Thoracic aorta (tissue), 2 donors: ENCODE measurements at regions not wholly inside any gene's neighbourhood (a gene's known extent, or its start where the extent isn't known, plus 50 kb on each side); places are given as distances from the start of the nearest gene placed in this dataset.

Source experiments
- ATAC-seq: fragments of 150-250 bp; one replicate; pipeline ENCODE4 v1.8.0; 2017; ENCODE audit warnings: low read depth; ENCODE audit not compliant: insufficient number of reproducible peaks, low FRiP score
- DNase-seq: peaks from one replicate; pipeline ENCODE4 v3.0.0-alpha.2; 2020; ENCODE audit warnings: low spot score
- H3K27ac ChIP-seq, 2 donors: fragments of 200-600 bp; sonication (generic); 1 replicate in 1 of 2; 2 replicates in 1 of 2; pipeline ENCODE4 v1.5.1; 2016; ENCODE audit warnings: mild to moderate bottlenecking in 2 of 2, moderate library complexity in 2 of 2
- H3K27me3 ChIP-seq: fragments of 200-600 bp; sonication (generic); replicated peaks from 2 replicates; pipeline ENCODE4 v1.6.0; 2016; ENCODE audit warnings: mild to moderate bottlenecking; ENCODE audit not compliant: insufficient read depth
- H3K36me3 ChIP-seq: fragments of 200-600 bp; sonication (generic); one replicate; pipeline ENCODE4 v1.5.1; 2016
- H3K4me1 ChIP-seq, 2 donors: fragments of 200-600 bp; sonication (generic); 1 replicate in 1 of 2; 2 replicates in 1 of 2; pipeline versions ENCODE4 v1.5.1 to v1.6.0; 2016; ENCODE audit warnings: low read depth in 2 of 2, mild to moderate bottlenecking in 1 of 2; ENCODE audit not compliant: control insufficient read depth in 1 of 2
- H3K4me3 ChIP-seq: fragments of 200-600 bp; sonication (generic); 2 replicates; pipeline ENCODE4 v1.5.1; 2016; ENCODE audit warnings: mild to moderate bottlenecking
- H3K9me3 ChIP-seq: fragments of 200-600 bp; sonication (generic); 2 replicates; pipeline ENCODE4 v1.5.1; 2016
- CTCF ChIP-seq: fragments of 200-600 bp; sonication (generic); IDR thresholded peaks from one replicate; pipeline ENCODE4 v1.5.1; 2019; ENCODE audit warnings: antibody characterized with exemption

DNA sequence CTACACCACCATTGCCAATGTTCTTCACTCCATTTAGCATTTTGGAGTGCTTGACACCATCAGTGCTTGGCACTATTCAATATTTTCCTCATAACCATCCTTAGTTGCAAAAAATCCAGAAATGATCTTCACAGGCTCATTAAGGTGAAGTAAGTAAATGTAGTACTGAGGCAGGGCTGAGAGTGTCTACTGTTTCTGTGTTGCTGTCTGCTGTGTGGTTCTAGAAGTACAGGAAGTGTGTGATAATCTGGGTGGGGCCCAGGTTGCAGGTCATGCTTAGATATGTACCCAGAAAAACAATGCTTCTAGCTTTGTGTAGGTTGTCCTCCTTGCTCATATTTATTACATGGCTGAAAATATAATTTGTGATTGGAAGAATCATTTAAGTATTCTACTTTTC lies 411.8 kb upstream of the CCDC179 start:
- Histone ChIP-seq H3K9me3 (no peaks in the 10 kb centered on the region), H3K4me3 (no peak overlapping the region), H3K4me1 (no peaks in the 10 kb centered on the region), H3K36me3 (no peaks in the 10 kb centered on the region), H3K27ac (no peak overlapping the region), H3K27me3 (no peaks in the 10 kb centered on the region)
- no peak for TF ChIP-seq CTCF
- DNase-seq (no peak), ATAC-seq (no peak)

DNA sequence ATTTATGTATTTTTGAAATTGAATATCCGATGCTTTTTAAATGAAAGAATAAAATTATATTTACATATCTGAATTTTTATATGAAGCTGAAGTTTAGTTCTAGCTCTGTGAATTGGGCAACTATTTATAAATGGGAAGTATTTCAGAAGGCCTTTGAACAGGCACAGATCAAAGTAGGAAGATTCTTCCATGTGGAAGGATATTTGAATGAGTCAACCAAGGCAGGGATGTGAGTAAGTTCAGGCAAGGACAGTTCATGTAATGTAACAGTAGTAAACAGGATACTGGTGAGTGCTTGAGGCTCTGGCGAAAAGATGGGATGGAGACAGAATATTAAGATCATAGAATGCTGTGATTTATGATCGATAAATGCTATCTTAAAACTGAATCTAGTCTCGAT lies 417.8 kb upstream of the CCDC179 start:
- Histone ChIP-seq H3K9me3 (no peaks in the 10 kb centered on the region), H3K27ac (no peak overlapping the region), H3K4me1 (no peaks in the 10 kb centered on the region), H3K36me3 (no peaks in the 10 kb centered on the region), H3K4me3 (no peak overlapping the region), H3K27me3 (no peaks in the 10 kb centered on the region)
- DNase-seq (no peak), ATAC-seq (no peak)
- TF ChIP-seq CTCF, result no peak

DNA sequence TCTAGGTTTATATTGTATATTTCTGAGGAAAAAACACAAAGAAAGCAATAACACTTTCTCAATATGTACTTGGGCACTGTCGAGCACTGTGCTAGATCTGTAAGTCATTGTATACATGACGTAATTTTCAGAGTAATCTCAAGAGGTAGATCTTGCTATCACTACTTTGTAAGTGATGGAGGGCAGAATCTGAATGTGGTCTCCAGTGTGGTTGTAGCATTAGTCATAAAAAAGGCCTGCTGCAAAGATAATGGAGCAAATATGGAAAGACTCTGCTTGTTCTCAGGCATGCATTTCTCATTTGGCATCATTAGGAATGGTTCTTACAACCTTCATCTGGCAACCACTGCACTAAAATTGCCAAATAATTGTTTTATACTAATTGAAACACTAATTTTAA lies 419.8 kb upstream of the CCDC179 start:
- Histone ChIP-seq H3K4me1 (no peaks in the 10 kb centered on the region), H3K27me3 (no peaks in the 10 kb centered on the region), H3K36me3 (no peaks in the 10 kb centered on the region), H3K4me3 (no peak overlapping the region), H3K27ac (no peak overlapping the region), H3K9me3 (no peaks in the 10 kb centered on the region)
- DNase-seq (no peak), ATAC-seq (no peak)
- TF ChIP-seq CTCF, result no peak

GRCh38 chr11:23283666-23284065 lies 423.4 kb upstream of the CCDC179 start:
- DNase-seq (no peak), ATAC-seq (no peak)
- TF ChIP-seq CTCF, result no peak
- Histone ChIP-seq H3K9me3 (no peaks in the 10 kb centered on the region), H3K27ac (no peak overlapping the region), H3K36me3 (no peaks in the 10 kb centered on the region), H3K4me1 (no peaks in the 10 kb centered on the region), H3K4me3 (no peak overlapping the region), H3K27me3 (no peaks in the 10 kb centered on the region)

DNA sequence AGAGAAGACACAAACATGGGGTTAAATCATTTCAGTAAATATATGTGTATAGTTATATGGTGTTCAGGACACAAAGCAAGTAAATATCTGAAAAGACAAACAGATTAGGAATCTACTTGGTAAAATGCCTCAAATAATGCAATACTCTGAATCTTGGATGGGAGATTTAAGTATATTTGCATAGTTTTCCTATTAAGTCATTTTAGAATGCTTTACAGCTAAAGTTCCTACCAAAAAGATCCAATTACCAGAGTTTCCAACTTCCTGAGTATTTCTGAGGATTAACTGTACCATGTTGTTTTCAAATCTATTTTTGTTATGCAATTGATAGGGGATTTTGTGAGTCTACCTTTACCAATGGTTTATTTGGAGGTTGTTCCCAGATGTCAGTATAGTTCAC lies 424.4 kb upstream of the CCDC179 start:
- Histone ChIP-seq H3K4me3 (no peak overlapping the region), H3K27me3 (no peaks in the 10 kb centered on the region), H3K4me1 (no peaks in the 10 kb centered on the region), H3K27ac (no peak overlapping the region), H3K36me3 (no peaks in the 10 kb centered on the region), H3K9me3 (no peaks in the 10 kb centered on the region)
- no peak for ATAC-seq
- no peak for TF ChIP-seq CTCF
- DNase-seq, result no peak
